ENCODE measurements at regions not wholly inside any gene's neighbourhood (a gene's known extent, or its start where the extent isn't known, plus 50 kb on each side); places are given as distances from the start of the nearest gene placed in this dataset.

DNA sequence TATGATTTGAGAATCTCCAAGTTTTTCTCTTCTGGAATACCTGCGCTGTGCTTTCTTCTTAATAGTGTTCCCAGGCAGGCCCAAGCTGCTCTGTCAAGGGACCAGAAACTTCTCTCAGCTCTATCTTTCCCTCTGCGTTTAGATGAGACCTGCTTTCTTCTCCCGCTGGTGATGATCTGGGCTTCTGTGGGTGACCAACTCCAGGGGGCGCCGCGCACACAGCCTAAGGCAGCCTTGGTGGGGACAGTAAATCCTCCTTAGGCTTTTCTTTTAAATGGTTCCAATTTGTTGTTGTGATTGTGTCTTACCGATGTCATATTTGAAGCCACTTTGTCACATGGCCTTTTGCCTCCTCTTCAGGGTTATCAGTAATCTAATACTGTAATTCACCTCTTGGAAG, 439.4 kb upstream of the KLF12 start:
- H3K4me3 Mint-ChIP-seq, result no peak overlapping the region
- ATAC-seq (ENCODE audit: low read depth in 2 of 2) (no peak), DNase-seq (peak in 1 of 3 donors; percentile 23)
- H3K9me3 Mint-ChIP-seq, result no peaks in the 10 kb centered on the region
- Histone ChIP-seq H3K9me3 (ENCODE audit: control insufficient read depth in 2 of 2, low read length in 2 of 2) (no peaks in the 10 kb centered on the region), H3K4me1 (ENCODE audit: control insufficient read depth, insufficient read depth, low read length, poor library complexity, severe bottlenecking) (peaks cover 6% of the 10 kb centered on the region), H3K27me3 (ENCODE audit: control insufficient read depth, insufficient read depth, low read length) (peaks cover 22% of the 10 kb centered on the region), H3K27ac (ENCODE audit: insufficient read depth, low read length, poor library complexity, severe bottlenecking) (no peak overlapping the region), H3K36me3 (ENCODE audit: control insufficient read depth, insufficient read depth, low read length) (no peaks in the 10 kb centered on the region), H3K4me3 (ENCODE audit: low read depth, low read length) (no peak overlapping the region)
- H3K4me1 Mint-ChIP-seq, result peaks cover 0 to 15% (median 2%) of the 10 kb centered on the region in 4 donors
- peak overlapping the region in 1 of 3 donors; percentile 52 for H3K27ac Mint-ChIP-seq
- H3K36me3 Mint-ChIP-seq, result no peaks in the 10 kb centered on the region
- H3K27me3 Mint-ChIP-seq, result peaks cover 62% of the 10 kb centered on the region

DNA sequence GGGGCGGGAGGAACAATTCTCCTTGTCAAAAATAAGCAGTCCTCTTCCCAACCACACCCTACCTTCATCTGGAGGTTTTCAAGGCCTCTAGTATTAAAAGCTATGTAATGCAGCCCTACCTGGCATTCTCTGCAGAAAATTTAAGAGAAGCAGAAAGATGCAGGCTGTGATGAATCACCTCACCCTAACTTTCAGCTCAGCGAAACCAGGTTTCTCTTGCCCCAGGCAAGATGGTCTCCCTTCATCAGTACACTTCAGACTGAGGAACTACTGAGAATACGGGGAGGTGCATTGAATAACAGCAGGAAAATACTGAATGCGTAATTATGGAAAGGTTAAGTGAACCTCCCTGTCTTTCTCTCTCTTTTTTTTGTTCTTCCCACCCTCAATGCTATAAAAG, 437.6 kb upstream of the KLF12 start:
- DNase-seq (no peak), ATAC-seq (ENCODE audit: low read depth in 2 of 2) (no peak)
- Mint-ChIP-seq H3K27ac (no peak overlapping the region), H3K36me3 (no peaks in the 10 kb centered on the region), H3K4me3 (no peak overlapping the region), H3K27me3 (peaks cover 51% of the 10 kb centered on the region), H3K9me3 (no peaks in the 10 kb centered on the region), H3K4me1 (peaks cover 0 to 15% (median 2%) of the 10 kb centered on the region in 4 donors)
- Histone ChIP-seq H3K4me3 (ENCODE audit: low read depth, low read length) (no peak overlapping the region), H3K9me3 (ENCODE audit: control insufficient read depth in 2 of 2, low read length in 2 of 2) (no peaks in the 10 kb centered on the region), H3K27ac (ENCODE audit: insufficient read depth, low read length, poor library complexity, severe bottlenecking) (no peak overlapping the region), H3K4me1 (ENCODE audit: control insufficient read depth, insufficient read depth, low read length, poor library complexity, severe bottlenecking) (peaks cover 6% of the 10 kb centered on the region), H3K36me3 (ENCODE audit: control insufficient read depth, insufficient read depth, low read length) (no peaks in the 10 kb centered on the region), H3K27me3 (ENCODE audit: control insufficient read depth, insufficient read depth, low read length) (peaks cover 23% of the 10 kb centered on the region)

DNA sequence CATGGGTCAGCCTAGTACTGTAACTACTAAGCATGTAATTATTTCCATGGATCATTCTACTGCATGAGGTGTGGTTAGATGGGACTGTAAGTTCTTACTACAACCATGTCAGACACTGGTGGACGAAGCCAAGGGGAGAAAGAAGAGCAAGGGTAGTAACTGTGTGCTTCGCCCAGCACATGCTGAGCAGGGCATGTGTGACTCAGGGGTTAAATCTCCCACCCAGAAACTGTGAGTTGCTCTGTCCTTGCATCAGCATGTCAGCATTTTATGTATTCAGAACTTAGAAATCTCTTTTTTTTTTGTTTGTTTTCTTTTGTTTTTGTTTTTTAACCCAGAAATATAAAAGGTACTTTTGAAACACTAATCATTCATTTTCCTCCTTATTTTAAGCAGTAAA, 436.6 kb upstream of the KLF12 start:
- Mint-ChIP-seq H3K4me1 (peaks cover 0 to 10% (median under 1%) of the 10 kb centered on the region in 4 donors), H3K27me3 (peaks cover 42% of the 10 kb centered on the region)
- no peaks in the 10 kb centered on the region for H3K9me3 ChIP-seq (ENCODE audit: control insufficient read depth in 2 of 2, low read length in 2 of 2)

DNA sequence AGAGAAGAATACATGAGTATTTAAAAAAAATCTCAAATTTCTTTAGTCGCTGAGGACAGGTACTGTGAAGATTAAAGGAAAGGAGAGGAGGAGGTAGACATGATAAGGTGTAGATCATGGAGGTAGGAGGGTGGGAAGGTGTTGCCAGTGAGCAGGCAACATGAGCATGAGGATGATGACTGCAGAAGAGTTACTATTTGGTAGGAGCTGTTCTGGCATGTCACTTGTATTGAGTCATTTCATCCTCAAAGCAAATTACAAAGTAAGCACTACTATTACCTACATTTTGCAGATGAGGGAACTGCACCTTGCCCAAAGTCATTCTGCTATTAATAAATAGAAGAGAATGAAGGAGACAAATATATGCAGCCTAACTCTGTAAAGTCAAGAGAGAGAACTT, 435.8 kb upstream of the KLF12 start:
- ATAC-seq (ENCODE audit: low read depth in 2 of 2), result no peak
- H3K27ac ChIP-seq (ENCODE audit: insufficient read depth, low read length, poor library complexity, severe bottlenecking), result no peak overlapping the region

More for the DNA sequence above, 436.6 kb upstream of the KLF12 start:
- H3K27ac Mint-ChIP-seq, result no peak overlapping the region
- no peak overlapping the region for H3K4me3 Mint-ChIP-seq
- ATAC-seq (ENCODE audit: low read depth in 2 of 2) (no peak), DNase-seq (no peak)
- H3K9me3 Mint-ChIP-seq, result peaks cover 0 to 1% (median 0%) of the 10 kb centered on the region in 7 donors
- H3K36me3 Mint-ChIP-seq, result no peaks in the 10 kb centered on the region
- Histone ChIP-seq H3K4me3 (ENCODE audit: low read depth, low read length) (no peak overlapping the region), H3K27me3 (ENCODE audit: control insufficient read depth, insufficient read depth, low read length) (peaks cover 17% of the 10 kb centered on the region), H3K4me1 (ENCODE audit: control insufficient read depth, insufficient read depth, low read length, poor library complexity, severe bottlenecking) (peaks cover 5% of the 10 kb centered on the region), H3K27ac (ENCODE audit: insufficient read depth, low read length, poor library complexity, severe bottlenecking) (no peak overlapping the region), H3K36me3 (ENCODE audit: control insufficient read depth, insufficient read depth, low read length) (no peaks in the 10 kb centered on the region)

DNA sequence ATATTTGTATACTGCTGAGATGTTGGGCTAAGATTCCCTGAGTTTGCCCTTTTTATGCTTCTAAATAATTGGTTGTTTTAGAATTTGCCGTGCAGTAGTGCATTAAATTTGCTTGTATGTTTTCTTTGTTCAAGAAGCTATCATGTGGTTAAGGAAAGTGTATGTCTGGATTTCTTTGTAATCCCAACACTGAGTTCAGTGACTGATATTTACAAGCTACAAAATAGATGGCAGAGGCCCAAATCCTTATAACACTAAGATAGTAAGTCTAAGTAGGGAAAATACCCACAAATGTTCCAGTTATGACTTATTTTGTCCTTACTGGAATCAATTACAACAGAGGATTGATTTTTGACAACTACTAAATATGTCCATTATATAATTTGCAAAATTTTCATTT, 435.0 kb upstream of the KLF12 start:
- no peak for ATAC-seq (ENCODE audit: low read depth in 2 of 2)
- H3K36me3 ChIP-seq (ENCODE audit: control insufficient read depth, insufficient read depth, low read length), result no peaks in the 10 kb centered on the region

More for the DNA sequence above, 435.8 kb upstream of the KLF12 start:
- Histone ChIP-seq H3K36me3 (ENCODE audit: control insufficient read depth, insufficient read depth, low read length) (no peaks in the 10 kb centered on the region), H3K9me3 (ENCODE audit: control insufficient read depth in 2 of 2, low read length in 2 of 2) (no peaks in the 10 kb centered on the region), H3K4me3 (ENCODE audit: low read depth, low read length) (no peak overlapping the region), H3K4me1 (ENCODE audit: control insufficient read depth, insufficient read depth, low read length, poor library complexity, severe bottlenecking) (no peaks in the 10 kb centered on the region), H3K27me3 (ENCODE audit: control insufficient read depth, insufficient read depth, low read length) (peaks cover 12% of the 10 kb centered on the region)
- no peak overlapping the region for H3K4me3 Mint-ChIP-seq
- DNase-seq, result no peak
- H3K4me1 Mint-ChIP-seq, result peaks cover 0 to 3% (median 0%) of the 10 kb centered on the region in 4 donors
- peaks cover 0 to 1% (median 0%) of the 10 kb centered on the region in 7 donors for H3K9me3 Mint-ChIP-seq
- no peaks in the 10 kb centered on the region for H3K36me3 Mint-ChIP-seq
- no peak overlapping the region for H3K27ac Mint-ChIP-seq
- peaks cover 34% of the 10 kb centered on the region for H3K27me3 Mint-ChIP-seq

DNA sequence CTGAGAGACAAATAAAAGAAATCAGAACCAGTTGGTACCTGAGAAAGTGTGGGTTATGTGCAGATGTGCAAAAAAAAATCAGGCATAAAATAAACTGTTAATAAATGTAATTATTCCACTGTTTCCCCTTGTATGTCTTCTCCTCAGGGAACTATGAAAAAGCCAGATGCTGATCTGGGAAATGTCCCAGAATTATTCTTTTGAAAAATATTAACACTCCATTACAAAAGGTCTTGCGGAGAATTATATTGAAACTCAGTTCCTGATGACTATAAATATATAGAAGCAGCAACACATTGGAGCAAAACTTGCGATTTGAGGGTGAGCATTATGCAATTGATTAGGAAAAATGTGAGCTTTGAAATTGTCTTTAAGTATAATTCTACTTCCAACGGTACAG, 433.3 kb upstream of the KLF12 start:
- Histone ChIP-seq H3K4me3 (ENCODE audit: low read depth, low read length) (no peak overlapping the region), H3K27ac (ENCODE audit: insufficient read depth, low read length, poor library complexity, severe bottlenecking) (no peak overlapping the region), H3K36me3 (ENCODE audit: control insufficient read depth, insufficient read depth, low read length) (no peaks in the 10 kb centered on the region), H3K27me3 (ENCODE audit: control insufficient read depth, insufficient read depth, low read length) (peaks cover 6% of the 10 kb centered on the region), H3K9me3 (ENCODE audit: control insufficient read depth in 2 of 2, low read length in 2 of 2) (no peaks in the 10 kb centered on the region), H3K4me1 (ENCODE audit: control insufficient read depth, insufficient read depth, low read length, poor library complexity, severe bottlenecking) (no peaks in the 10 kb centered on the region)
- Mint-ChIP-seq H3K4me1 (no peaks in the 10 kb centered on the region), H3K9me3 (peaks cover 0 to 2% (median 0%) of the 10 kb centered on the region in 7 donors), H3K36me3 (no peaks in the 10 kb centered on the region), H3K27ac (no peak overlapping the region), H3K27me3 (peaks cover 17% of the 10 kb centered on the region), H3K4me3 (no peak overlapping the region)
- no peak for ATAC-seq (ENCODE audit: low read depth in 2 of 2)
- no peak for DNase-seq

More for the DNA sequence above, 435.0 kb upstream of the KLF12 start:
- no peak overlapping the region for H3K4me3 Mint-ChIP-seq
- Histone ChIP-seq H3K4me1 (ENCODE audit: control insufficient read depth, insufficient read depth, low read length, poor library complexity, severe bottlenecking) (no peaks in the 10 kb centered on the region), H3K27me3 (ENCODE audit: control insufficient read depth, insufficient read depth, low read length) (peaks cover 7% of the 10 kb centered on the region), H3K27ac (ENCODE audit: insufficient read depth, low read length, poor library complexity, severe bottlenecking) (no peak overlapping the region), H3K4me3 (ENCODE audit: low read depth, low read length) (no peak overlapping the region), H3K9me3 (ENCODE audit: control insufficient read depth in 2 of 2, low read length in 2 of 2) (no peaks in the 10 kb centered on the region)
- peaks cover 0 to 2% (median 0%) of the 10 kb centered on the region in 7 donors for H3K9me3 Mint-ChIP-seq
- peaks cover 31% of the 10 kb centered on the region for H3K27me3 Mint-ChIP-seq
- H3K4me1 Mint-ChIP-seq, result no peaks in the 10 kb centered on the region
- no peaks in the 10 kb centered on the region for H3K36me3 Mint-ChIP-seq
- no peak for DNase-seq
- H3K27ac Mint-ChIP-seq, result no peak overlapping the region

DNA sequence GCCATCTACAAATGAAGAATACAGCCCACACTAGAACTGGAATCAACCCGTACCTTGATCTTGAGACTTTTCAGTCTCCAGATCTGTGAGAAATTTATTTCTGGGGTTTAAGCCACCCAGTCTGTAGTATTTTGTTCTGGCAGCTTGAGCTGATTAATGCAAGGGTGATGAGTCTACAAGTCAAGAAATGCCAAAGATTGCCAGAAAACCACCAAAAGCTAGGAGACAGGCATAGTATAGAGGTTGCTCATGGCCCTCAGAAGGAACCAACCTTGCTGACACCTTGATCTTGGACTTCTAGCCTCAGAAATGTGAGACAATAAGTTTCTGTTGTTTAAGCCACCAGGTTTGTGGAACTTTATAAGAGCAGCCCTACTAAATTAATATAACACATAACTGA, 428.2 kb upstream of the KLF12 start:
- Histone ChIP-seq H3K27me3 (ENCODE audit: control insufficient read depth, insufficient read depth, low read length) (peaks cover 5% of the 10 kb centered on the region), H3K36me3 (ENCODE audit: control insufficient read depth, insufficient read depth, low read length) (no peaks in the 10 kb centered on the region), H3K4me1 (ENCODE audit: control insufficient read depth, insufficient read depth, low read length, poor library complexity, severe bottlenecking) (no peaks in the 10 kb centered on the region), H3K27ac (ENCODE audit: insufficient read depth, low read length, poor library complexity, severe bottlenecking) (no peak overlapping the region), H3K4me3 (ENCODE audit: low read depth, low read length) (no peak overlapping the region), H3K9me3 (ENCODE audit: control insufficient read depth in 2 of 2, low read length in 2 of 2) (no peaks in the 10 kb centered on the region)
- DNase-seq (no peak), ATAC-seq (ENCODE audit: low read depth in 2 of 2) (no peak)
- H3K27ac Mint-ChIP-seq, result no peak overlapping the region
- no peaks in the 10 kb centered on the region for H3K27me3 Mint-ChIP-seq
- peaks cover 0 to 2% (median 0%) of the 10 kb centered on the region in 7 donors for H3K9me3 Mint-ChIP-seq
- no peak overlapping the region for H3K4me3 Mint-ChIP-seq
- H3K36me3 Mint-ChIP-seq, result no peaks in the 10 kb centered on the region
- no peaks in the 10 kb centered on the region for H3K4me1 Mint-ChIP-seq

DNA sequence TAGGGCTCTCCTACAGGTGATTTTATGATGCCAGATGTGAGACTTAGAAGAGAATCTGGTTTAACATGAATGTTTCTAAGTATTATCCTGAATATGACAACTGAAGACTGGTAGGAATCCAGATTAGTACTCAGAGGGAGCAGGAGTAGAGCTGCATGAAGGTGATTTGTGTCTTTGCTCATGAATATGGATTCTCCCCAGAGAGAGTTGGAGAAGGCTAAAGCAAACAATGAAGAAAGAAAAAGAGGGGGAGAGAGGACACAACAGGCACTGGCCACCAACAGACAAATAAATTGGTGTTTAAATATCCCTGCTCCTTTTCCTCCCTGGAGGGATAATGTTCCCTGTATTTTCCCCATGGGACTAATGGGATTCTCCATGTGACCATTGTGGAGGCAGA, 427.0 kb upstream of the KLF12 start:
- no peaks in the 10 kb centered on the region for H3K27me3 Mint-ChIP-seq
- H3K4me3 Mint-ChIP-seq, result no peak overlapping the region
- Histone ChIP-seq H3K36me3 (ENCODE audit: control insufficient read depth, insufficient read depth, low read length) (no peaks in the 10 kb centered on the region), H3K27me3 (ENCODE audit: control insufficient read depth, insufficient read depth, low read length) (peaks cover 2% of the 10 kb centered on the region), H3K9me3 (ENCODE audit: control insufficient read depth in 2 of 2, low read length in 2 of 2) (no peaks in the 10 kb centered on the region), H3K27ac (ENCODE audit: insufficient read depth, low read length, poor library complexity, severe bottlenecking) (no peak overlapping the region), H3K4me1 (ENCODE audit: control insufficient read depth, insufficient read depth, low read length, poor library complexity, severe bottlenecking) (no peaks in the 10 kb centered on the region), H3K4me3 (ENCODE audit: low read depth, low read length) (no peak overlapping the region)
- no peak overlapping the region for H3K27ac Mint-ChIP-seq
- H3K9me3 Mint-ChIP-seq, result peaks cover 0 to 2% (median 0%) of the 10 kb centered on the region in 7 donors
- no peaks in the 10 kb centered on the region for H3K4me1 Mint-ChIP-seq
- H3K36me3 Mint-ChIP-seq, result no peaks in the 10 kb centered on the region
- ATAC-seq (ENCODE audit: low read depth in 2 of 2) (no peak), DNase-seq (no peak)
